Inflammatory macrophage treated with lipopolysaccharide for 1 hour (primary cell): ENCODE measurements at regions not wholly inside any gene's neighbourhood (a gene's known extent, or its start where the extent isn't known, plus 50 kb on each side); places are given as distances from the start of the nearest gene placed in this dataset.
A peak's percentile ranks its signal among the peaks of the same experiment; 100 is the strongest.
"Not testable (repeated sequence)": the region's sequence is repeated elsewhere in the genome, so short reads cannot be mapped to it uniquely, and the experiment has no call there.

ENCODE experiments used
- DNase-seq, 2 donors: peaks; one replicate each; pipeline ENCODE4 v3.0.0-alpha.2; 2020 to 2022

DNA sequence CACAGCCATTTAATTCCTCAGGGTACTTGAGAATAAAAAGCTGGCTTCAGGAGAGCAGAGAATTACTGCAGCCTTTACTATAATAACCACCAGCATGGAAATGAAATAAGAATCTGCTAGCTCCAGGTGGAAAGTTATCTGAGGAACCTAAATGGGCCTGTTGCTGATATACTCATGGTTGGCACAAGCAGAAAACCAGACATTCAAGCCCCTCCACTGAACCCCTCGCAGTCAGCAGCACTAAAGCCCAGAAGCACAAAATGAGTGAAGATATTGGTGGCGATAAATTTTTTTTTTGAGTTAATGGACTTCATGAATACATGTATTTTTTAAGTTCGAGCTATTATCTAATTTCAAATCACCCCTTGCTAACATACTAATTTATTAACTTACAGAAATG is 303.9 kb upstream of the NRP1 start:
- DNase-seq: no peak

DNA sequence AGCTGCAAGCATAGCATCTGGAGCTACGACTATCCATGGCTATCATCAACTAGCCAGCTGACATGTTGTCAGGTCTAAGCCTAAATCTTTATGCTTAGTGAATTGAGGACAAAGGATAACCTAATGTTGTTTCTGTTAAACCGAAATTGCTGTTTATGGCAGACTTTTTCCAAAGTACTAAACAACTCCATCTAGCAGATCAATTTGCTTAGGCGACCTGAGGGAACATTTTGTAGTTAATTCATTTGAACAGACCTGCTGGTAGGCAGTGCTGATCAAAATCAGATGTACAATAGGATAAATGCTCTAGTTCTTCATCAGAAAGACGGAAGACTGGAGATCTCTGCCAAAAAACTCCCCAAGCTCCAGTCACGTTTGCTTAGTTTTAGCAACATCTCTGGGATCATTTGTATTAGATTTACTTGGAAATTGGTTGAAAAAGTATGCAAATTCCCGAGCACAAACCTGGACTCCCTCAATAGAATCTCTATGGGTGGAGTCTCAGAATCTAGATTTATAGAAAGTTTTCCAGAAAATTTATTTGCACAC is 301.6 kb upstream of the NRP1 start:
- DNase-seq: no peak

DNA sequence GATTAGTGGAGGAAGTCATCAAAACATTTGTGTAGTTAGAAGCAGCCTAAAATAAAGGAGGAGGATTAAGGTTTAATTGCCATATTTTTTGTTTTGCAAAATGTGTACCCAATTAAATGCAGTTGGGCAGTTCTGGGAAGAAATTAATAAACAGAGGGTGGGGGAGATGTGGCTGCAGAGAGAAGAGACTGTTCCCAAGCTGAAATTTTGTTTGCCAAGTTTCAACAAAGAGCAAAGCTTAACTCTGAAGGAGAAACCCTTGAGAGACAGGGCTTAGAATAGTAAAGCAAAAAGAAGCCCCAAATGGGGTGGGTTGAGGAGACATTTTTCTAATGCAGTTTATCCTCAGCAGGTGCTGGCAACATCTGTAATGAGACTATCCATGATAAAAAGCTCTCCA is 298.0 kb upstream of the NRP1 start:
- DNase-seq: no peak

DNA sequence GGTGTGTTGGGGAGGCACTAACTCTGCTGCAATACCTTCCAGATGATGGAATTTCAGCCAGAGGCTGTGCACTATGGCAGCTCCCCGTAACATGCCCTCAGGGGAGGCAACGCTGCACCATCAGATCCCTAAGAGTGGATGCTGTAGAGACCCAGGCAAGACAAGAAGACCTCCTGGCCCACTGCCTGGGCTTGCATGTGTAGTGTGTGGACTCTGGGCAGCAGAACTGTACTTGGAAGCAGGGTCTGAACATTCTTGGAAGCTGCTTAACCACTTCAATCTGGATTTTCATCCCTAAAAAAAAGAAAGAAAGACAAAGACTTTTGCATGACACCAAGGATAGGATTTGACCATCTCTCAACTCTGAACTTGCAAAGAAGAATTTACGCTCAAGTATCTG is 297.5 kb upstream of the NRP1 start:
- DNase-seq: no peak

DNA sequence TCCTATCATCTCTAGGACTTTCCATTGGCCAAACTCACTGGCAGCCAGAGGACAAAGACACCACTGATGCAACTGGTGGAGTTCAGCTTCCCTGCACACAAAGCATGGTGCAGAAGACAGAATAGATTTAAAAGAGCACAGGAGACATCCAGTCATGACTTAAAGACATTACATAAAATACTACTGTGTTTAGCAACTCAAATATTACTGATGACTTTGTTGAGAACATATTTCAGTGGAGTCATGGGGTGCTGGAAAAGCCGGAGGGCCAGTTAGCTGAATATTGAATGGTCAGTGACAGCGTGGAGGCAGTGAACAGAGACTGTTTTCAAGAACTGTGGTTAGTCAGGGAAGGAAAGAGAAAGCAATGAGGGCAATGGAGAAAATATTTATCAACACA is 296.3 kb upstream of the NRP1 start:
- no peak for DNase-seq

DNA sequence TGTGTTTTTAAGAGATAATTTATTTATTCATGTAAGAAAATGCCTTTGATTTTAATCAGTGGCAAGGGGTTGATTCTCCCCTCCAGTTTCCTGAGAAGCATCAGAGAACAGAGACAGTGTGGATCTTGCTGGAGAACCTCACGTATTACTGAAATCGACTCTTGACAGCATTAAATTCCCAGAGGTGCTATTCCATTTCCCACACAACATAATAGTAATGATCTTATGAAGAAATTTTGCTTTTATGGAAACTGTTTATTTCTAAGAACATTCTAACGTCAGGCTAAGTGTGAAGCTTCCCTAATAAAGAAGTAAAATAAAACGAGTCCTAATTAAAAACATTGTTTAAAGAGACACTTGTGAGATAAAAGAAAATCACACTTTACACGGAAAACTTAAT is 293.1 kb upstream of the NRP1 start:
- DNase-seq: no peak

DNA sequence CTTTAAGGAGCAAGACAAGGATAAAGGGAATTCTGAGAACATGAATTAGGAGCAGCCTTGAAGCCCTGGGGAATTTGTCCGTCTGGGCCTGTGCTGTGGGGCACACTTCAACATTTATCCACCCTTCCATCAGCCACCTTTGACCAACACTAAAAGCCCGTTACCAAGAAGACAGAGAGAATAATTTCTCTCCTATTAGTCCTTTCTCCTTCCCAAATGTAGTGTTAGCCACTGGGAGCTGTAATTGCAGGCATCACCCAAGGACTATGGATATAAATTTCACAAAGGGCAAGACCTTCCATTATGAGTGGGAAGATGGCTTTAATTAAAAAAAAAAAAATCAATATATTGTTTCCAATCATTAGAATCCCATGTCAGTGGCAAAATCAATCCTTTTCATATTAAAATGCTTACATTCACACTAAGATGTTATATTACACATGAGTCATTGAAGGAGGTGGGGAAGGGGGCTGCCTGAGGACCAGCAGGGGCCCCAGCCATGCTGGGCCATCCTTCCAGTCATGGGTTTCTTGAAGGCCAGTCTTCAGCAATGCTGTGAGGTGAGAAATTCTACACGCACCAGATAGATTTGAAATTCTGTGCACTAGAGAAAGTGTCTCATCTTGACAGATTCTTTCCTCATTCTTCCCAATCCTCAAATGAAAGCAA is 292.5 kb upstream of the NRP1 start:
- no peak for DNase-seq

DNA sequence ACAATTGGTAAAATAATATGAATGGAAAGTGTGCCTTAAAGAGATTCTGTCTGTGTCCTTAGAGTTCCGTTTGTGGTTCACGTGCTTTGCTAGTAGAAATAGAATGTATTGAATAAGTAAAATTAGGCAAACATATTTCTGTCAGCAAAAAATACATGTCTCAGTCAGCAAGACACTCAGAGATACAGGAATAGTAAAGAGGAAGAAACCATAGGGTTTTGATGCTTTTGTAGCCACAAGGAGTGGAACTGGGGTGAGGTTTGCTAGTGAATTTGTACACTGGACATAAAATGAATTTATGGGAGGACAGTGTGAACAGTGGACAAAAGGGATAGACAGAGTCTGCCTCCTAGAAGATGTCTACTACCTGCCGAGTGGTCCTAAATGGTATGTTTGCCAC is 289.2 kb upstream of the NRP1 start:
- no peak for DNase-seq

DNA sequence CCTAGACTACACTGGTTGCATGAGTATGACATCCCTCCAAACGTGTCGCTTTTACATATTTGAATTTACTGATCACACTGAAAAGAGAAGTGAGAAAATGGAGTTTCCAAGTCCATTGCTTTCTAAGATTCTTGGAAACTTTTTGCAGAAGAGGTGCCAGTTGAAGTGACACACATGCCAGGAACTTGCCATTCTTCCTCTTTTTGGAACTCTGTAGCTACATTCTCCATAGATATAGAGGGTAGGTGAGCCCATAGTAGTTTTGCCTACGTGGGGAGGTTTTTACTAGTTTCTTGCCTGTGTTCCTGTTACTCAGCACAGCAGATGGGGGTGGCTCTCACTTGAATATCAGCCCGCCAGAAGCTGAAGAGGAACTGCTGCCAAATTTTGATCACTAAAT is 286.6 kb upstream of the NRP1 start:
- DNase-seq: peak; percentile 88 to 96

DNA sequence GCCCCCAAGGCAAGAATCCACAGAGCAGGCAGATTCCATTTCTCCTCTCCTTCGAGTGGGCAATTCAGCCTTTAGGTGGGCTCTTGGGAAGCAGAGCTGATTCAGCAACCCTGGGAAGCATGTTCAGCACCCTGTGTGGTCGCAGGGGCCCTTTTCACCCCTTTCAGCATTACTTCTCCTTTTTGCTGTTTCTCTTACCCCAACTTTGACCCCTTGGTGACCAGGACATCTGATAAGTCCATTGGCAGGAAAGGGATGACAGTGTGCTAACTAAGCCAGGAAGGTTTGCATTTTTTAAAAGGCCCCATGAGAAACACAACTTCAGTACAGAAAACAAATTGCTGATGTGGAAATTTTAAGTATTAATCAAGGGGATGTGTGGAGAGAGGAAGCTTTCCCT is 283.7 kb upstream of the NRP1 start:
- DNase-seq: no peak

DNA sequence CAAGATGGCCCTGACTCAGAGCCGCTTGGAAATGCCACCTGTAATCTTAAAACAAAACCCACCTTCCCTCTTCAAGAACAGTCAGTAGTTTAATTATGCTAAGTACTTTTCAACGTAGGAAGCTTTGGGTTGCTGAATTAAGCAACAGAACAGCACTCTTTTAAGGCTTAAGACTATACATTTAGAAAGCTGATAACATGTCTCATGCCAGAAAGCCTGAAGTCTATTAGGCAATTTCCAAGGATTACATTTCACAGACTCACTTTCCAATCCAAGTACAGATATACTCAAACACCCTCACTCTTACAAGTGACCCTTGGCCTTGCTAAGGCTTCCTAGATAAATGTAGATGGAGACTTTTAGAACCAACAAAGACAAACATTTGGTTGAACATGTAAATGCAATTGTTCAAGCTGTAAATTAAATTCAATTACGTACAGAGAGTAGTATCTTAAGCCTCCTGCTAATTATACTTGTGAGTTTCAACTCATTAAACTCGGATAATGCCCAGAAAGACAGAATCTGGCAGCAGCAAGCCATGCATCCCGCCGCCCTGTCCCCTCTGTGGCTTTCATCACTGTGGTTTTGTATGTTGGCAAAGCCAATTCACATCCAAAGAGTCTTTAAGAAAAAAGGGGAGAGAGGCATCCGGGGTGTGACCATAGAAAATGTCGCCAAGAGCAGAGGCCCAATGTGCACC is 283.1 kb upstream of the NRP1 start:
- no peak for DNase-seq

DNA sequence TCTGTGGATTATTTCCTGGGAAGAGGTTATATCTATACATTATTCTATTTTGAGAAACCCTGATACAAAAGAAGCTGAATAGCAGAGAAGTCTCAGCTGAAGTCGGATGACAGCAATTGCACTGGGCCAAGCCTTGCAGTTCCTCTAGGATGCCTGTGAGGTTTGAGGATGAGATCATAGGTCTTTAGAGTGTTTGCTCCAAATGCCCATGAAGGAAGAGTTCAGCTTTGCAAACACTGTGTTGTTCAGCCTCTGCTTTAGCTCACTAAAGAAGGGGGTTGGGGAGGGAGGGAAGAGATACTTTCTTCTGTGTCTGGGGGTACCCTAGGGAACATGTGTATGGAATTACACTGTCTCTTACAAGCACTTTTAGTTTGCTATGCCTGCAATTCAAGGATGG is 282.5 kb upstream of the NRP1 start:
- DNase-seq: peak; percentile 38 to 44

DNA sequence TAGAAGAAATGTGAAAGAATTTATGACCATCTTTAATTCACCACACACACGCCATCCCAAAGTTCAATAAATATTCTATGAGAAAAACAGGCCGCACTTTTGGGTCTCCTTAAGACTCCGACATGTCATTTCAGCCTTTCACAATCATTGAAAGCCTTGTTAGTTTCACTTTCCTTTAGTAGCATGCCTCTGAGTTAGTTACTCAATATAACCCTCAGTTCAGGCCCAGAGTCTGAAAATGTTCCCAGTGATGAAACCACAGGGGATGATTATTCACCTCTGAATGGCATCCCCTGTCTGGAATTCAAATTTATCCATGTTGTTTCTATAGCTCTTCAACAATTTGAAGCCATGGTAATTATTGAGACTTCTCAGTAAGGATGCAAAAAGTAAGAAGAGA is 278.1 kb upstream of the NRP1 start:
- DNase-seq: peak; percentile 87 to 90

DNA sequence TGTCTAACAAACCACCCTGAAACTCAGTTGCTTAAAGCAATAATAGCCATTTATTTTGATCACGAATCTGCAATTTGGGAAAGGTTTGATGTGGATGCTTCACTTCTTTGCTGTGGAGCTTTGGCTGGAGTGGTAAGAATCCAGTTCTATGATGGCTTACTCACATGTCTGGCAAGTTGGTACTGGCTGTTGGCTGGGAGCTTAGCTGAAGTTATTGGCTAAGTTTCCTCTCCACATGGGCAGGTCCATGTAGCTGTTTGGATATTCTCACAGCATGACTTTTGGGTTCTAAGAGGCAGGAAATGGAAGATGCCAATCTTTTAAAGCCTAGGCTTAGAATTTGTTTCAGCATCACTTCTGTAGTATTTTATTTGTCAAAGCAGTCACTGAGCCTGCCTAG is 277.6 kb upstream of the NRP1 start:
- no peak for DNase-seq

DNA sequence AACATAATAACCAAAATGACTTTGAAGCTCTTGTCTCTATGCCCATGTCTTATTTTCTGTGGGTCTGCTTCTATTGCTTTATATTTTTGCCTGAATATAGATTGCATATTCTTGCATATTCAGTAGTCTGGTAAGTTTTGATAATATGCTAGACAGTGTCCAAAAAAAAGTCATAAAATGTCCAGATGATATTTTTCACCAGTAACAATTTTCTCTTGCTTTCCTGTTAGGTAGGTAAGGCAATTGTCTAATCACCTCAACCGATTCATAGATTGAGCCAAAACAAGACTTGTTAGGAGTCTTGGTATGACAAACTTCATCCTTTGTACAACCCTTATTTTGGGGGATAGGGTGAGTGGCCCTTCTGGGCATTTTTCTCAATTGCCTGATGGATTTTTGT is 277.0 kb upstream of the NRP1 start:
- no peak for DNase-seq

DNA sequence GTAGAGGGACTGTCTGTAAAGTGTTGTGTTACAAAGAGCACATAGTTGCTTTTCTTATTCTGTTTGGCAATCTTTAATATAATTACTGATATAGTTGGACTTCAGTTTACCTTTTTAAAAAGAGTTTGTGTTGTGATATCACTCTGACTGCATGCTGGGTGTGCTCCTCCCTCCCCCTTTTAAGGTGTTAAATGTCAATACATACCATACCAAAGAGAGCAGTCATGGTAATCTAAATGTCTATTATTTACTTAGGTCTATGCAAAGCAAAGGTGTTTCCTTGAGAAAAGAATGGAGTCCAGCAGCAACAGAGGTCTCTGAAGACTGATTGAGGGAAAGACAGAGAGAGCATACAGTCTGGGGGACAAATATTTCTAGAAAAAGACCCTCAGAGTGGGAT is 275.1 kb upstream of the NRP1 start:
- DNase-seq: no peak

DNA sequence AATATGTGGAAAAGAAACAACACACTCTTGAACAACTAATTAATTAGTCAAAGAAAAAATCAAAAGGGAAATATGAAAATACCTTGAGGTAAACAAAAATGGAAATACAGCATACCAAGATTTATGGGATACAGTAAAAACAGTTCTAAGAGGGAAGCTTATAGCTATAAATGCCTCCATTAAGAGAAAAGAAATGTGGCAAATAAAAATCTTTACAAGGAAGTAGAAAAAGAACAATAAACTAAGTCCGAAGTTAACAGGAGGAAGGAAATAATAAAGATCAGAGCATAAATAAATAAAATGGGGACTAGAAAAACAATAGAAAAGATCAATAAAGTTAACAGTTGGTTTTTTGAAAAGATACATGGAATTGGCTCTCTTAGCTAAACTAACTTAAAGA is 267.8 kb upstream of the NRP1 start:
- DNase-seq: no peak

DNA sequence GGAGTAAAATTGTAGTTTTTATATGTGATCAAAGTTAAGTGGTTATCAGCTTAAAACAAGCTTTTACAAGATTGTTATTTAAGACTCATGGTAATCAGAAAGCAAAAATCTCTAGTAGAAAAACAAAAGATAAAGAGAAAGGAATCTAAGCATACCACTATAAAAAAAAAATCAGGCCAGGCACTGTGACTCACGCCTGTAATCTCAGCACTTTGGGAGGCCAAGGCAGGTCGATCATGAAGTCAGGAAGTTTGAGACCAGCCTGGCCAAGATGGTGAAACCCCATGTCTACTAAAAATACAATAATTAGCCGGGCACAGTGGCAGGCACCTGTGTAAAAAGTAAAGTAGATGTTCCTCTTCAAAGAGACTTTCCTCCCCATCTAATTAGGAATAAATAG is 265.9 kb upstream of the NRP1 start:
- DNase-seq: no peak

DNA sequence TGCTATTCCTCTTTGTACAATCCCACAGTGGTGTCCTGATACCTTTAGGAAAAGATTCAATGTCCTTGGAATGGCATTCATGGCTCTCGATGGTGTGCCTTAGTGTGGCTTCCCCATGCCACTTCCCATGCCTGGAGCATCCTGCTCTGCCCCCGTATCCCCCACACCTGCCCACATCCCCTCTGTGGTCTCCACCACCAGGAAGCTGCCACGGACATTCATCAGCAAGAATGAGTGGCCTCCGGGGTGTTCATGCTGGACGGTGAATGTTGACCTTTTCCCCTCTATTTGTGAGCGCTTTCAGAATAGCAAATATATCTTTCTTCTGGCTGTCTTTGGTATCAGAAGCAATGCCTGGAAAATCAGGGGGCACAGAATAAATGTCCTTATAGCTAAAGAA is 262.0 kb upstream of the NRP1 start:
- no peak for DNase-seq

DNA sequence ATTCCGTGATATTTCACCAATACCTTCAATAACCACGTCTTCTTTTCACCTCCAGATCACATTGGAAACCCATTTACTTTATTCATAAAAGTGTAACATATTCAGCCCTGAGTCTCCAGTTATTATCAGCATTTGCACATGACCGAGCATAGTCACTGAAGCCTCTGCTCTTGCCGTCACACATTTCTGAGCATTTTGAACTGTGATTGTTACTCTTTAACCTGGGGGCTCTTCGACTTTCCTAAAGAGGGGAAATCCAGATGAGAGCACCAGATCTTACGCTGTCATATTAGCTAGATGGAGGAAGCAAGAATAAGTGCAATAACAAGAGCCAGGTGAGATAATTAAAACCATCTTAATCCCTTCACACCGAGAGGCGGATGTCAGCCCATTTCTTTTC is 260.0 kb upstream of the NRP1 start:
- no peak for DNase-seq

DNA sequence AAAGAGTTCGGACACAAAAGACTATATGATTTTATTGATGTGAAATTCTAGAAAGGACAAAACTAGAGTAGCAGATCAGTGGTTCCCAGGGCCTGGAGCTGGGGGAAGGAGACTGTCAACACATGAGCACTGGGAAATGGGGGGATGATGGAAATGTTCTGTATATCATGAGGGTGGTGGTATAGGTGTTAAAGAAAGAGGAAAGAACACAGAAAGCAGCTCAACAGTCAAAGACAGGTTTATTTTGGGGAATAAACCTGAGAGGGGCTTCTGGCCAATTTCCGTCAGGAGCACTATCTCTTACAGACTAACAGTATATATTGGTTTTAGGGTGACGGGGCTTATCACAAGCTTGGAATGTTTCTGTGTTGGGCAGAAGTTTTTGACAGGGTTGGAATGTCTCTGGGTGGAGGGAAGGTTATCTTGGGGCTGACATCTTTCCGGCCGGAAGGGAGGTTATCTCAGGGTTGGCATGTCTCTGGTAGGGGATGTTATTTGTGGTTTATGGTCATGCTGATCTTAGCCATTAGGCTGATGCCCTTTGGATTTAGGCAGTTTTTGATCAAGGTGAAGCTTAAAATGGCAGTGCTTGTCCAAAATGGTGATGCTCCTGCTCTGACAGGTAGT is 254.6 kb upstream of the NRP1 start:
- DNase-seq: no peak

DNA sequence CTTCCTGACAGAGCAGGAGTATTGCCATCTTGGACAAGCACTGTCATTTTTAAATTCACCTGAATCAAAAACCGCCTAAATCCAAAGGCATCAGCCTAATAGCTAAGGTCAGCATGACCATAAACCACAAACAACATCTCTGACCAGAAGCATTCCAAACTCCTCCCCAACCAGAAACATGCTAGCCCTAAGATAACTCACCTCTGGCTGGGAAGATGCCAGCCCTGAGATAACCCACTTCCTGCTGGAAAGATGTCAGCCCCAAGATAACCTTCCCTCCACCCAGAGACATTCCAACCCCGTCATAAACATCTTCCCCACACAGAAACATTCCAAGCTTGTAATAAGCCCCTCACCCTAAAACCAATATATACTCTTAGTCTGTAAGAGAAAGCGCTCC is 250.1 kb upstream of the NRP1 start:
- not testable (repeated sequence) for DNase-seq

DNA sequence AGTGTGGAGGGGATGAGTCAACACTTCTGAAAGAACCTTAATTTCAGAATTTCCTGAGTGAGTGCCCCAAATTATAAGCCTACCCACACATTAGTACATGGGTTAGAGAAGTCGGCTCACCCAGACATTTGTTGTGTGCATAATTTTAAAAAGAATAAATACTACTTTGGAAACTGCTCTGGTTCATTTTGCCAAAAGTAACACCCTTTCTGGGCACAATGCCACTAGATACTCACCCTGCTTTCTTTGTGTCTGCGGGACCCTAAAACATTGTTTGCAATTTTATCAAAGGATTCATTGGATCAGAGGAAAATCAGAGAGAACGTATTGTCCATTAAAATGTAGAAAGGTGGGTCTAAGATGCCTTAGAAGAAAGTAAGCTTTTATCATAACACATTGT is 245.5 kb upstream of the NRP1 start:
- no peak for DNase-seq

DNA sequence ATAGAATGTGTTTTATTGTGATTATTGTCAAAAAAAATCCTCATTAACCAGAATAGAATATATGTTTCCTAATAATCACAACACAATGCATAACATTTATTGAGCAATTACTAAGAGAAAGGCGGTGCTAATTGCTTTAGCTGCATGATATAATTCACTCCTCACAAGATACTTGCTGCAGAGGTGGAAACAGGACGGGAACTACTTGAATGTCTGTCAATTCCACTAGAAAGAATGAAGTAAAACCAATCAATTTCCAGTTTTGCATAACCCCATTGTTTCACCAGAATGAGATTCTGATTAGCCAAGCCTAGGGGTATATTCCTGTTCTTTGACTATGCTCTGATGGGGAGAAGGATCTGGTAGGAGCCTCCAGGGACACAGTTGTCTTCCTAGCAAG is 239.1 kb upstream of the NRP1 start:
- peak; percentile 84 to 95 for DNase-seq
